Thoracic aorta (tissue), 2 donors: ENCODE measurements at regions not wholly inside any gene's neighbourhood (a gene's known extent, or its start where the extent isn't known, plus 50 kb on each side); places are given as distances from the start of the nearest gene placed in this dataset.

Source experiments
- ATAC-seq: fragments of 150-250 bp; one replicate; pipeline ENCODE4 v1.8.0; 2017; ENCODE audit warnings: low read depth; ENCODE audit not compliant: insufficient number of reproducible peaks, low FRiP score
- DNase-seq: peaks from one replicate; pipeline ENCODE4 v3.0.0-alpha.2; 2020; ENCODE audit warnings: low spot score
- H3K27ac ChIP-seq, 2 donors: fragments of 200-600 bp; sonication (generic); 1 replicate in 1 of 2; 2 replicates in 1 of 2; pipeline ENCODE4 v1.5.1; 2016; ENCODE audit warnings: mild to moderate bottlenecking in 2 of 2, moderate library complexity in 2 of 2
- H3K27me3 ChIP-seq: fragments of 200-600 bp; sonication (generic); replicated peaks from 2 replicates; pipeline ENCODE4 v1.6.0; 2016; ENCODE audit warnings: mild to moderate bottlenecking; ENCODE audit not compliant: insufficient read depth
- H3K36me3 ChIP-seq: fragments of 200-600 bp; sonication (generic); one replicate; pipeline ENCODE4 v1.5.1; 2016
- H3K4me1 ChIP-seq, 2 donors: fragments of 200-600 bp; sonication (generic); 1 replicate in 1 of 2; 2 replicates in 1 of 2; pipeline versions ENCODE4 v1.5.1 to v1.6.0; 2016; ENCODE audit warnings: low read depth in 2 of 2, mild to moderate bottlenecking in 1 of 2; ENCODE audit not compliant: control insufficient read depth in 1 of 2
- H3K4me3 ChIP-seq: fragments of 200-600 bp; sonication (generic); 2 replicates; pipeline ENCODE4 v1.5.1; 2016; ENCODE audit warnings: mild to moderate bottlenecking
- H3K9me3 ChIP-seq: fragments of 200-600 bp; sonication (generic); 2 replicates; pipeline ENCODE4 v1.5.1; 2016
- TF ChIP-seq, protein P1 (sequence below): fragments of 200-600 bp; sonication (generic); IDR thresholded peaks from one replicate; pipeline ENCODE4 v1.5.1; 2019; ENCODE audit warnings: antibody characterized with exemption

DNA sequence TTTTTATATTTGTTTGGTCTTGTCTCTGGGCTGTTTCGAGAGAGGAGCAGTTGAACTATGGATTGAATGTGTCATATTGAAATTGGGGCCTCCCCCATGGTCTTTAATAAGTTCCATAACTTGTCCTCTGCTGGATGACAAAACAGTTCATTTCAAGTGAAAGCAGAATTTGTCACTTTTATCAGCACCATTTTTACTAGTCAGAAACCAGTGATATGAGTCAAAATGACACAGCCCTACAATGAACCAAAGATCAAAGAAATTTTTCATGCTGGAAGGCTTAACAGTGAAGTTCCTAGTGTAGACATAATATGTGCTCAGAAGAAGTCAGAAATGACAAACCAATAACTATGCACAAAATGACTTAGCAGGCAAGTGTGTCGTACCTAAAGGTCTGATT lies 133.6 kb upstream of the VWC2 start:
- H3K4me1 ChIP-seq: no peaks in the 10 kb centered on the region
- ATAC-seq (no peak), DNase-seq (no peak)
- TF ChIP-seq, protein P1, sequence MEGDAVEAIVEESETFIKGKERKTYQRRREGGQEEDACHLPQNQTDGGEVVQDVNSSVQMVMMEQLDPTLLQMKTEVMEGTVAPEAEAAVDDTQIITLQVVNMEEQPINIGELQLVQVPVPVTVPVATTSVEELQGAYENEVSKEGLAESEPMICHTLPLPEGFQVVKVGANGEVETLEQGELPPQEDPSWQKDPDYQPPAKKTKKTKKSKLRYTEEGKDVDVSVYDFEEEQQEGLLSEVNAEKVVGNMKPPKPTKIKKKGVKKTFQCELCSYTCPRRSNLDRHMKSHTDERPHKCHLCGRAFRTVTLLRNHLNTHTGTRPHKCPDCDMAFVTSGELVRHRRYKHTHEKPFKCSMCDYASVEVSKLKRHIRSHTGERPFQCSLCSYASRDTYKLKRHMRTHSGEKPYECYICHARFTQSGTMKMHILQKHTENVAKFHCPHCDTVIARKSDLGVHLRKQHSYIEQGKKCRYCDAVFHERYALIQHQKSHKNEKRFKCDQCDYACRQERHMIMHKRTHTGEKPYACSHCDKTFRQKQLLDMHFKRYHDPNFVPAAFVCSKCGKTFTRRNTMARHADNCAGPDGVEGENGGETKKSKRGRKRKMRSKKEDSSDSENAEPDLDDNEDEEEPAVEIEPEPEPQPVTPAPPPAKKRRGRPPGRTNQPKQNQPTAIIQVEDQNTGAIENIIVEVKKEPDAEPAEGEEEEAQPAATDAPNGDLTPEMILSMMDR: no peak
- H3K27ac ChIP-seq: no peak overlapping the region
- H3K4me3 ChIP-seq: no peak overlapping the region
- no peaks in the 10 kb centered on the region for H3K27me3 ChIP-seq
- H3K9me3 ChIP-seq: no peaks in the 10 kb centered on the region
- no peaks in the 10 kb centered on the region for H3K36me3 ChIP-seq

DNA sequence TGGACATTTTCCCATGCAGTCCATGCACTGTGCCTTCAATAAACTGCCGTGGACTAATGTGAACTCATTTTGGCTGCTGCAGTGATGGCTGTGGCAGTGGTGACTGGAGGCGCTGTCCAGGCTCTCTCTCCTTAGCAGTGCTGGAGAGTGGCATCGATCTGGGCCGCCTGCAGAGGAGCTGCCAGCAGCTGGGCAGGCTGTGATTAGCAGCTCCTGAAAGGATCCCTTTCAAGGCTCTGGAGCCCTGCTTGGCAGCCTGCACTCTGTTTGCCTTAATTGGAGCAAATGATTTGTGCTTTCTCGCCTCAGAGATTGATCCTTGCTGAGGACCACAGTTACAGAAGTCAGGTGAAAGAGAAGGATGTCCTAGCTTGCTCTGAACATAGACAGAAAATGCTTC lies 130.1 kb upstream of the VWC2 start:
- TF ChIP-seq, protein P1: no peak
- DNase-seq: no peak
- no peaks in the 10 kb centered on the region for H3K27me3 ChIP-seq
- H3K9me3 ChIP-seq: no peaks in the 10 kb centered on the region
- no peaks in the 10 kb centered on the region for H3K36me3 ChIP-seq
- no peak overlapping the region for H3K4me3 ChIP-seq
- no peak overlapping the region for H3K27ac ChIP-seq
- H3K4me1 ChIP-seq: no peaks in the 10 kb centered on the region
- ATAC-seq: no peak

DNA sequence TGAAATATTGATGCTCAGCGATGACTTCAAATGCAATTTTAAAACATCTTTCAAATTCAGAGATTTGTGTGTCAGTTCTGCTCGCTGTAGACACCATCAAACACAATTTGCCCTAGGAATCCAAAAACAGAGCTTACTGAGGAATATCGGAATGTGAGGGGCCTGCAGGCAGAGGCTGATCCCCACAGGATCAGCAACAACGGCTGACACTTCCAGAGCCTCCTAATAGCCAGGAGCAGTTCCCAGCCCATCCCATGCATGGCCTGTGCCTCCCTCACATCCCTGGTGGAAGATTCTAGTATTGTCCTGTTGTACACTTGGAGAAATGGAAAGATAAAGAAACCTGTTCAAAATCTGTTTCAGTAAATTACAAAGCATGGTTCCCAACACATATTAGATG lies 129.7 kb upstream of the VWC2 start:
- Histone ChIP-seq H3K4me3 (no peak overlapping the region), H3K27me3 (no peaks in the 10 kb centered on the region), H3K9me3 (no peaks in the 10 kb centered on the region), H3K36me3 (no peaks in the 10 kb centered on the region), H3K4me1 (no peaks in the 10 kb centered on the region), H3K27ac (no peak overlapping the region)
- TF ChIP-seq, protein P1: no peak
- ATAC-seq (no peak), DNase-seq (no peak)

DNA sequence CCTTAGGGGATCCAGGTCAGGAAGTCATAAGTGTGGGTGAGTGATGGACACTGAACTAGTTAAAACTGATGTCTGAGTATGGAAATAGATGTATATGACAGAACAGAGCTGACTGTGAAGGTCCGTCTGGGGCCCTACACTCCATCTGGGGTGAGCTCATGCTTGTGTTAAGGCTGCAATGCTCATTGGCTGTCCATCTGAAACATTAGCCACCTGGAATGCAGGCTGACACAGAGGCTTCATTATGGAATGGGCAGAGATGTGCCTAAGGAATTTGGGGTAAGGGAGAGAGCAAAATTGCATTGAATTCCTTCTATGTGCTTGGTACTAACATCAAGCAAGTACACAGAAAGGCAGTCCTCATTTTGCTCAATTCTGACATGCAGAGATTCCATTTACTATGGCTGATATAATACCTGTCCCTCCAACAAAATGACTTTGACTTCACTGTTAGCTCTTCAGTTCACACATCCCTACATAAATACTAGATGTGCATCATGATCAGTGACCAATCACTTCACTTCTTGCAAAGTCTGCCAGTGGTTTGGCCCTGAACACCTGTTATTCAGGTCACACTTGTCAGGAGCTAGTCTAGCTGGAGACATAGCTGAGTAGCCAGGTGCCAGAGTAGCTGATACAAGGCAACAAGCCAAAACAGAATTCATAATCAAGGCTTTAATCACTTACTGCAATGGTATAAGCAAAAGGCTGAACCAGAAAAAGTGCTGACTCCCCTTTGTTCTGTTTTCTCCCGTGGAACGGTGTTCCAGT lies 128.9 kb upstream of the VWC2 start:
- Histone ChIP-seq H3K4me1 (no peaks in the 10 kb centered on the region), H3K4me3 (no peak overlapping the region), H3K27ac (no peak overlapping the region), H3K27me3 (no peaks in the 10 kb centered on the region), H3K36me3 (no peaks in the 10 kb centered on the region), H3K9me3 (no peaks in the 10 kb centered on the region)
- ATAC-seq: no peak
- DNase-seq: no peak
- TF ChIP-seq, protein P1: no peak

DNA sequence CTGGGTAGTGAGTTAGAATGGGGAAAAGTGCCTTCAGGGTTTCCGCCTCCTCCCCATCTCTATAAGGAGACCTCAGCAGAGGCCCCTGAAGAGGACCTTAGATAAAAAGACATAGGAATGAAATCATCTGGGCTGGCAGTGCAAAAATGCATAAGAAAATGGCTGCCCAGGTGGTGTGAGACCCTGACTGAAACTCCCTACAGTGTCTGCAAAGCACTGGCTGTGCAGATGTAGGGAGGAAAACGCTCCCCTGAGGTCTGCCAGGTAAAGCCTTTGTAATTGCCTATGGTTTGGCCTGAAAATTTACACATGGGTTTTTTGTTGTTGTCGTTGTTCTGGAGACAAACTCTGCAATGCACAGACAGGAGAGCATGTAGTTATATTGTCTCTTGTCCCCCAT lies 128.1 kb upstream of the VWC2 start:
- Histone ChIP-seq H3K27me3 (no peaks in the 10 kb centered on the region), H3K4me3 (no peak overlapping the region), H3K27ac (no peak overlapping the region), H3K9me3 (no peaks in the 10 kb centered on the region), H3K4me1 (no peaks in the 10 kb centered on the region), H3K36me3 (no peaks in the 10 kb centered on the region)
- ATAC-seq (no peak), DNase-seq (no peak)
- TF ChIP-seq, protein P1: no peak
